Dermis blood vessel endothelial cell (primary cell): ENCODE measurements at regions not wholly inside any gene's neighbourhood (a gene's known extent, or its start where the extent isn't known, plus 50 kb on each side); places are given as distances from the start of the nearest gene placed in this dataset.

ENCODE experiments used
- DNase-seq: peaks from one replicate; pipeline ENCODE4 v3.0.0; 2010

- DNase-seq, result no peak
Observed at GRCh38 chr6:47360388-47360787, 50.7 kb upstream of the TNFRSF21 start.

- no peak for DNase-seq
Observed at GRCh38 chr6:47362857-47363461, 53.3 kb upstream of the TNFRSF21 start.

DNA sequence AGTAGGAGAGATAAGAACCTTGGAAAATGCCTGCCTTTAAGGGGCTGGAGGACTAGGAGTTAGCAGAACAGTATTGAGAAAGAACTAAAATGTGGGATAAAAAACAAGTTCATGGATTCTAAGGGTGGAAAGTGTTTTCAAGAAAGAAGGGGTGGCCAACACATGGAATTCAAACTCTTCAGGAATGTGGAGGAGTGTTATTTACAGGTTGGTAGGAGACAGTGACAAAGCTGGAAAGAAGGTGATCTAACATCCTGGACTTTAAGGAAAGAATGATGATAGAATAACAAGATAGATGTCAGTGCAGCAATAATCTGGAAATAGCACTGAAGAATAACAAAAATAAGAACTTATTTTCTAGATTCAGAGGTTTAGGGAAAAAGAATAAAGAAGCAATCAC lies 54.0 kb upstream of the TNFRSF21 start:
- no peak for DNase-seq

DNA sequence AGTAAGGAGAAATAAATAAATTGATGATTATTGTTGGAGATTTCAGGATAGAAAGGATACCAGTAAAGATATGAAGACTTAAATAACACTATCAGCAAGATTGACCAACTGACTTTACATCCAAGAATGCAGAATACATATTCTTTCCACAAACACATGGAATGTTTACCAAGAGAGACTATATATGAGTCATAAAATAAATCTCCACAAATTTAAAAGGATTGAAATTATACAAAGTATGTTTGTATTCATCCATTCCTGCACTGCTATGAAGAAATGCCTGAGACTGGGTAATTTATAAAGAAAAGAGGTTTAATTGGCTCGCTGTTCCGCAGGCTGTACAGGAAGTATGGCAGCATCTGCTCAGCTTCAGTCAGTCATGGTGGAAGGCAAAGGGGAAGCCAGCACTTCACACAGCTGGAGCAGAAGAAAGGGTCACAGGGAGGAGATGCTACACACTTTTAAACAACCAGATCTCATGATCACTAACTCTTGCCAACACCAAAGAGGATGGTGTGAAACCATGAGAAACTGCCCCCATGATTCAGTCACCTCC lies 56.7 kb upstream of the TNFRSF21 start:
- DNase-seq, result no peak

DNA sequence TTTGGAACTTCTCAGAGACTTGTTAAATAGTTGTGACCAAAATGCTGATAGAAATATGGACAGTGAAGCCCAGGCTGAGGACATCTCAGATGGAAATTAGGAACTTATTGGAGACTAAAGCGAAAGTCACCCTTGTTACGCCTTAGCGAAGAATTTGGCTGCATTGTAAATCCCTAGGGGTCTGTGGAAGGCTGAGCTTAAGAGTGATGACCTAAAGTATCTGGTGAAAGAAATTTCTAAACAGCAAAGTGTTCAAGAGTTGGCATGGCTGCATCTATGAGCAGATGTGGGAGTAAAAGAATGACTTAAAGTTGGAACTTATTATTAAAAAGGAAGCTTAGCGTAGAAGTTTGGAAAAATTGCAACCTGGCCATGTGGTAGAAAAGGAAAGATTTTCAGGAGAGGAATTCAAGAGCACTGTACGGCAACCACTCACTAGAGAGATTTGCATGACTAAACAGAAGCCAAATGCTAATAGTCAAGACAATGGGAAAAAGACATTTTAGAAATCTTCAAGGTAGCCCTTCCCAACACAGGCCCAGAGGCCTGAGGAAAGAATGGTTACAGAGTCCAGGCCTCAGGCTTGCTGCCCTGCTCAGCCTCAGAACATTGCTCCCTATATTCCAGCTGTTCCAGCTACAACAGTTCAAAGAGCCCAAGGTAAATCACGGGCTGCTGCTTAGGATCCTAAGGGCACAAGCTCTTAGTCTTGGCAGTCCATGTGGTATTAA lies 61.6 kb upstream of the TNFRSF21 start:
- DNase-seq, result no peak

- no peak for DNase-seq
Observed at GRCh38 chr6:47371870-47372255, 62.2 kb upstream of the TNFRSF21 start.

GRCh38 chr6:47372318-47372717 lies 62.6 kb upstream of the TNFRSF21 start:
- no peak for DNase-seq

- DNase-seq, result no peak
Observed at GRCh38 chr6:47375426-47375825, 65.7 kb upstream of the TNFRSF21 start.

- no peak for DNase-seq
Observed at GRCh38 chr6:47376930-47377329, 67.2 kb upstream of the TNFRSF21 start.

DNA sequence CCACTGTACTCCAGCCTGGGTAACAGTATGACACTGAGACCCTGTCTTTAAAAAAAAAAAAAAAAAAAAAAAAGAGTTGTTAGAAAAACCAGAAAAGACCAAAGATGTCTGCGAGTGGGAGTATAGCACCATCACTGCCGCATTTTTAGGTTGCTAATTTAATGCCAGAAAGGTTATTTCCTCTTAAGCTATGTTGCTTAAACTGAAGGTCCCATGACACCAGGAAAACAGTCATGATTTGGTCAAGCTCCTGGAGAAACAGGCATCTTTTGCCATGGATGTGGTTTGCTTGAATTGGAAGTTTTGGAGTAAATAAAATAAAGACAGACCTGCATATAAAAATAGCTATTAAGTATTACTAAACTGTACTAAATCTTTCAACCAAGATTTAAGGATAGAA lies 68.3 kb upstream of the TNFRSF21 start:
- DNase-seq, result no peak

- no peak for DNase-seq
Observed at GRCh38 chr6:47379328-47379727, 69.6 kb upstream of the TNFRSF21 start.

GRCh38 chr6:47380251-47380650 lies 70.5 kb upstream of the TNFRSF21 start:
- DNase-seq, result no peak

GRCh38 chr6:47381036-47381435 lies 71.3 kb upstream of the TNFRSF21 start:
- DNase-seq, result no peak

DNA sequence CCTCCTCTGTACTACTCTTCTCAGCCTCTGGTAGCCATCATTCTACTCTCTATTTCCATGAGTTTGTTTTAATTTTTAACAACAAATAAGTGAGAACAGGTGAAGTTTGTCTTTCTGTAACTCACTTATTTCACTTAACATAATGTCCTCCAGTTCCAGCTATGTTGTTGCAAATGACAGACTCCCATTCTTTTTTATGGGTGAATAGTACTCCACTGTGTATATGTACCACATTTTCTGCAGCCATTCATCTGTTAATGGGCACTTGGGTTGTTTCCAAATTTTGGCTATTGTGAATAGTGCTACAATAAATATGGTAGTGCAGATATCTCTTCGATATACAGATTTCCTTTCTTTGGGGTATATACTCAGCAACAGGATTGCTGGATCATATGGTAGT lies 73.7 kb upstream of the TNFRSF21 start:
- no peak for DNase-seq

- no peak for DNase-seq
Observed at GRCh38 chr6:47391675-47392074, 82.0 kb upstream of the TNFRSF21 start.

GRCh38 chr6:47392251-47392650 lies 82.5 kb upstream of the TNFRSF21 start:
- no peak for DNase-seq

DNA sequence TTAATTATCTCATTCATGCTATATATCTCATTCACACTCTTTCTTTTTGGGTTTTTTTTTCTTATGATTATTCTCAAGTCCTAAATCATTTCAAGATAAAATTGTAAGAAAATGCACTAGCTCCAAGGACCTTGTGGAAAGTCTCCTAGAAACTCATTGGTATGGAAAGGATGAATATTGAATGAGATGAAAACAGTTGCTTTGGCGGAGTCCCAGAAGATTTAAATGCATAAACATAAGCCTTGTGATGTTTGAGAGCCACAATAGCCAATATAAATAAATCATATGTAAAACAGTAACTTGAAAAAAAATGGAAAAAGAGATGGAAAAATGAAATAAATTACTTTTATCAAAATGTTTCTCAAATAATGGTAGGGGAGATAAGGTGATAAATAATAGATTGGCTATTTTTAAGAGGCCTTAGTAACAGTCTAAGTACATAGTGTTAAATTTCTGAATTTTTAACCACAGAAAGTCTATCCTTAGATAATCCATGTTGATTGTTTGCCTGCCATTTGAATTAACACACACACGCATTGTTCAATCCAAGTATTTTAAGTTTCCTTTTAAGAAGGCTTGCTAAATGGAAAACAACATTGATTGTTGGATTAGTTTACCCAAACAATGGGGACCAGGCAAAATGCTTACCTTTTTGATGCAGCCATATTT lies 81.1 kb upstream of the CD2AP start:
- no peak for DNase-seq

DNA sequence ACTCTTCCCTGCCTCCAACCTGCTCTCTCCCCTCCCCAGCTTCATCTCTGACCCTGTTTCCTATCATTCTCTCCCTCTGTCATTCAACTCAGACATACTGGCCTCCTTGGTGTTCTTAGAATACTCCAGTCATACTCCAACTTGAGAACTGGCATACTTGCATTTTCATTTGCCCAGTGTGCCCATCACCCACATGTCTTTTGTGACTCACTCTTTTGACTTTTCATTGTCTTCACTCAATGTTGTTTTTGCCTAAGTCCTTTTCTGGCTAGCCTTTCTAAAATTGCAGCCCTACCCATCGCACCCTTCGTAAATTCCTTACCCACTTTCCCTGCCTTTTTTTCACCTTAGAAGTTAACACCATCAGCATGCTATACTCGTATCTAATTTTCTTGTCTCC lies 77.0 kb upstream of the CD2AP start:
- no peak for DNase-seq

GRCh38 chr6:47402081-47402480 lies 75.5 kb upstream of the CD2AP start:
- no peak for DNase-seq

GRCh38 chr6:47403056-47403455 lies 74.5 kb upstream of the CD2AP start:
- DNase-seq, result no peak

DNA sequence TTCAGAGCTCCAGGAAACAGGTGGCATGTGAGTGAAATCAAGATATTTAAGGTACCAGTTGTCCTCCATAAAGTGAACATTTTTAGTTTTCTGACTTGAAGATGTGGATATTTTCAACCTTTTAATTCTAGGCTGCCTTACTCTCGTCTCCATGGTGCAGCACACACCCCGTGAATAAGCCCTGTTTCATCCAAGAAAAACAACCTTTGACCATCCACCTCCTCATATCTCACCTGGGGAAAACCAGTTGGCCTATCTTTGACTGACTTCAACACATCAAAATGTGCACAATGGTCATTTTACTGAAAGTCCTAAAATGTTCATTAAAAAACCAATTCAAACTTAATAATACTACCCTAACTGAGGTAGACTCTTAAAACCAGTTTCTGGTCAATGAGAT lies 73.8 kb upstream of the CD2AP start:
- DNase-seq, result no peak

GRCh38 chr6:47404435-47404834 lies 73.2 kb upstream of the CD2AP start:
- no peak for DNase-seq

- DNase-seq, result no peak
Observed at GRCh38 chr6:47405273-47405672, 72.3 kb upstream of the CD2AP start.
